HCT116 (cell line): ENCODE measurements at regions not wholly inside any gene's neighbourhood (a gene's known extent, or its start where the extent isn't known, plus 50 kb on each side); places are given as distances from the start of the nearest gene placed in this dataset.
"Not testable (repeated sequence)": the region's sequence is repeated elsewhere in the genome, so short reads cannot be mapped to it uniquely, and the experiment has no call there.

Experiments used
- ATAC-seq: fragments of 200-7000 bp; cut with Tn5 transposase; 2 replicates; pipeline ENCODE4 v1.9.1; 2020; ENCODE audit warnings: mild to moderate bottlenecking, moderate library complexity
- BruUV-seq: library from RNA; stranded (reverse); fragments of 400-500 nt; replicated peaks from 2 replicates; lab custom pipeline; 2021; lab: Mats Ljungman, UMichigan
- CTCF ChIA-PET: fragments of 300-600 bp; sonication (Branson Sonifier 250); formaldehyde crosslinking; loops from one replicate; lab custom pipeline; 2021; ENCODE audit warnings: antibody characterized with exemption; lab: Charles Lee
- POLR2A ChIA-PET: fragments of 300-600, 350-600 bp; sonication (Branson Sonifier 250); formaldehyde crosslinking; loops from one replicate; lab custom pipeline; 2021; ENCODE audit warnings: antibody characterized with exemption; lab: Charles Lee
- RAD21 ChIA-PET, 2 experiments: fragments of 300-600 bp; sonication (Branson Sonifier 250); formaldehyde crosslinking; loops; one replicate each; lab custom pipeline; 2023; ENCODE audit warnings: low total read pairs in 2 of 2; ENCODE audit not compliant: uncharacterized antibody in 2 of 2, unreplicated experiment in 2 of 2, low non-redundant PET in 1 of 2; lab: Charles Lee
- DNase-seq: peaks from one replicate; pipeline ENCODE4 v3.0.0-alpha.2; 2010; ENCODE audit warnings: low read depth, low spot score
- H2AFZ ChIP-seq: fragments of 200-600 bp; shearing (Covaris generic), sonication (generic); 2 replicates; pipeline ENCODE4 v1.6.1; 2017; ENCODE audit warnings: low read depth, mixed run types, mixed read lengths, antibody characterized with exemption, low read length; ENCODE audit not compliant: poor library complexity, severe bottlenecking
- H3K27ac ChIP-seq: 2 replicates; pipeline ENCODE4 v1.5.1; 2012; ENCODE audit warnings: low read depth, low read length
- H3K27me3 ChIP-seq: fragments of 200-600 bp; sonication (generic); 2 replicates; pipeline ENCODE4 v1.6.1; 2016; ENCODE audit warnings: mixed run types, low read length, mixed read lengths; ENCODE audit not compliant: insufficient read depth
- H3K36me3 ChIP-seq, 2 experiments: fragments of 200-500 bp in 1 of 2; fragments of 200-600 bp in 1 of 2; sonication (Bioruptor generic) in 1 of 2; sonication (generic) in 1 of 2; 2 replicates each; pipeline versions ENCODE4 v1.5.1 to v1.6.1; 2014 to 2016; ENCODE audit warnings: low read length in 2 of 2, inconsistent platforms in 1 of 2, mixed read lengths in 1 of 2, mixed run types in 1 of 2; ENCODE audit not compliant: insufficient read depth in 2 of 2, control insufficient read depth in 1 of 2
- H3K4me1 ChIP-seq, 2 experiments: fragments of 200-600 bp in 1 of 2; sonication (generic) in 1 of 2; 2 replicates each; pipeline versions ENCODE4 v1.5.1 to v1.6.1; 2012 to 2017; ENCODE audit warnings: low read length in 2 of 2, inconsistent platforms in 1 of 2, mild to moderate bottlenecking in 1 of 2, mixed read lengths in 1 of 2, mixed run types in 1 of 2, moderate library complexity in 1 of 2; ENCODE audit not compliant: insufficient read depth in 2 of 2, control insufficient read depth in 1 of 2
- H3K4me2 ChIP-seq: fragments of 200-600 bp; sonication (generic); 2 replicates; pipeline ENCODE4 v1.6.1; 2017; ENCODE audit warnings: mixed run types, low read length, mixed read lengths
- H3K4me3 ChIP-seq, 2 experiments: fragments of 200-600 bp in 1 of 2; sonication (generic) in 1 of 2; replicated peaks in 1 of 2; 2 replicates each; pipeline ENCODE4 v1.5.1; 2011 to 2016; ENCODE audit warnings: low read length in 2 of 2, control low read depth in 1 of 2, low read depth in 1 of 2, mild to moderate bottlenecking in 1 of 2, mixed read lengths in 1 of 2, mixed run types in 1 of 2
- H3K79me2 ChIP-seq: fragments of 200-600 bp; sonication (generic); 2 replicates; pipeline ENCODE4 v1.6.1; 2017; ENCODE audit warnings: mild to moderate bottlenecking, mixed run types, low read length, moderate library complexity, mixed read lengths; ENCODE audit not compliant: insufficient read depth
- H3K9ac ChIP-seq: fragments of 200-600 bp; sonication (generic); 2 replicates; pipeline ENCODE4 v1.6.1; 2016; ENCODE audit warnings: low read length, mixed read lengths
- H3K9me2 ChIP-seq: fragments of 200-600 bp; sonication (generic), shearing (Covaris generic); 2 replicates; pipeline ENCODE4 v1.6.1; 2017; ENCODE audit warnings: mixed run types, mild to moderate bottlenecking, moderate library complexity; ENCODE audit not compliant: insufficient read depth
- H3K9me3 ChIP-seq, 2 experiments: fragments of 200-500 bp in 1 of 2; fragments of 200-600 bp in 1 of 2; sonication (Bioruptor generic) in 1 of 2; sonication (generic) in 1 of 2; 2 replicates each; pipeline ENCODE4 v1.6.1; 2014 to 2017; ENCODE audit warnings: low read length in 2 of 2, mixed read lengths in 2 of 2, inconsistent platforms in 1 of 2, low read depth in 1 of 2, mild to moderate bottlenecking in 1 of 2, mixed run types in 1 of 2, moderate library complexity in 1 of 2; ENCODE audit not compliant: control insufficient read depth in 1 of 2, insufficient read depth in 1 of 2
- H4K20me1 ChIP-seq: fragments of 200-600 bp; sonication (generic), shearing (Covaris generic); 2 replicates; pipeline ENCODE4 v1.6.1; 2017; ENCODE audit warnings: mixed run types, mild to moderate bottlenecking, moderate library complexity; ENCODE audit not compliant: insufficient read depth
- CBX3 ChIP-seq: IDR thresholded peaks from 2 replicates; pipeline ENCODE4 v1.6.1; 2012; ENCODE audit warnings: low read depth
- CEBPB ChIP-seq: IDR thresholded peaks from 2 replicates; pipeline ENCODE4 v1.6.1; 2012; ENCODE audit warnings: low read depth
- EGR1 ChIP-seq: IDR thresholded peaks from 2 replicates; pipeline ENCODE4 v1.6.1; 2012; ENCODE audit warnings: low read depth
- ELF1 ChIP-seq: IDR thresholded peaks from 2 replicates; pipeline ENCODE4 v1.6.1; 2012; ENCODE audit warnings: low read depth, borderline replicate concordance
- EZH2 ChIP-seq: fragments of 200-600 bp; sonication (generic); IDR thresholded peaks from 2 replicates; pipeline ENCODE4 v1.6.1; 2017; ENCODE audit warnings: antibody characterized with exemption, mixed run types
- FOSL1 ChIP-seq: IDR thresholded peaks from 2 replicates; pipeline ENCODE4 v1.6.1; 2012; ENCODE audit warnings: low read depth
- JUND ChIP-seq: IDR thresholded peaks from 2 replicates; pipeline ENCODE4 v1.6.1; 2012
- POLR2A ChIP-seq: IDR thresholded peaks from 2 replicates; pipeline ENCODE4 v1.7.0; 2011; ENCODE audit warnings: borderline replicate concordance; ENCODE audit not compliant: insufficient read depth, insufficient read length; ENCODE audit errors: extremely low read depth
- YY1 ChIP-seq: IDR thresholded peaks from 2 replicates; pipeline ENCODE4 v1.6.1; 2011; ENCODE audit warnings: low read length, low read depth, moderate library complexity, mild to moderate bottlenecking; ENCODE audit not compliant: insufficient replicate concordance; ENCODE audit errors: extremely low read depth
- ZNF274 ChIP-seq: fragments of 200-500 bp; sonication (Bioruptor generic); IDR thresholded peaks from 2 replicates; pipeline ENCODE4 v1.6.1; 2014; ENCODE audit warnings: mild to moderate bottlenecking, low read depth, low read length, inconsistent platforms
- intact Hi-C: fragments of 100-400 bp; cut with micrococcal nuclease; formaldehyde crosslinking; loops from 2 replicates; pipeline ENCODE4 v1.10.0; 2022
- TF ChIP-seq, protein P1 (sequence below): IDR thresholded peaks from 2 replicates; pipeline ENCODE4 v1.6.1; 2012
- TF ChIP-seq, protein P2 (sequence below): IDR thresholded peaks from 2 replicates; pipeline ENCODE4 v1.6.1; 2011; ENCODE audit warnings: mild to moderate bottlenecking, low read length, moderate library complexity; ENCODE audit not compliant: insufficient replicate concordance; ENCODE audit errors: extremely low read depth
- TF ChIP-seq, protein P3 (sequence below): IDR thresholded peaks from 2 replicates; pipeline ENCODE4 v1.6.1; 2012; ENCODE audit warnings: low read depth

- TF ChIP-seq ZNF274 (no peak), CEBPB (no peak), JUND (no peak), FOSL1 (no peak)
- TF ChIP-seq, protein P1, sequence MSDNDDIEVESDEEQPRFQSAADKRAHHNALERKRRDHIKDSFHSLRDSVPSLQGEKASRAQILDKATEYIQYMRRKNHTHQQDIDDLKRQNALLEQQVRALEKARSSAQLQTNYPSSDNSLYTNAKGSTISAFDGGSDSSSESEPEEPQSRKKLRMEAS, result no peak
Measured at GRCh38 chr16:59826767-59827166, 1092.7 kb upstream of the GOT2 start (continued).

DNA sequence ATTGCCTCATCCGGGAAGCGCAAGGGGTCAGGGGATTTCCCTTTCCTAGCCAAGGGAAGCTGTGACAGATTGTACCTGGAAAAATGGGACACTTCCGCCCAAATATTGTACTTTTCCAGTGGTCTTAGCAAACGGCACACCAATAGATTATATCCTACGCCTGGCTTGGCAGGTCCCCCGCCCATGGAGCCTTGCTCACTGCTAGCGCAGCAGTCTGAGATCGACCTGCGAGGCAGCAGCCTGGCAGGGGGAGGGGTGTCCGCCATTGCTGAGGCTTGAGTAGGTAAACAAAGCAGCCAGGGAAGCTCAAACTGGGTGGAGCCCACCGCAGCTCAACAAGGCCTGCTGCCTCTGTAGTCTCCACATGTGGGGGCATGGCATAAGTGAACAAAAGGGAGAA, 1075.4 kb upstream of the GOT2 start:
- H3K9me2 ChIP-seq, H3K4me1 ChIP-seq, H3K4me3 ChIP-seq, H3K4me2 ChIP-seq, H3K27ac ChIP-seq, RAD21 ChIA-PET, H3K79me2 ChIP-seq, POLR2A ChIA-PET, ATAC-seq, H3K36me3 ChIP-seq, DNase-seq, H3K9ac ChIP-seq, intact Hi-C loops, BruUV-seq, H3K27me3 ChIP-seq, H2AFZ ChIP-seq, H4K20me1 ChIP-seq, CTCF ChIA-PET: not testable (repeated sequence)
- peaks cover 0 to 12% of the 10 kb centered on the region in 2 experiments; a peak in 3 of 4 replicates for H3K9me3 ChIP-seq

DNA sequence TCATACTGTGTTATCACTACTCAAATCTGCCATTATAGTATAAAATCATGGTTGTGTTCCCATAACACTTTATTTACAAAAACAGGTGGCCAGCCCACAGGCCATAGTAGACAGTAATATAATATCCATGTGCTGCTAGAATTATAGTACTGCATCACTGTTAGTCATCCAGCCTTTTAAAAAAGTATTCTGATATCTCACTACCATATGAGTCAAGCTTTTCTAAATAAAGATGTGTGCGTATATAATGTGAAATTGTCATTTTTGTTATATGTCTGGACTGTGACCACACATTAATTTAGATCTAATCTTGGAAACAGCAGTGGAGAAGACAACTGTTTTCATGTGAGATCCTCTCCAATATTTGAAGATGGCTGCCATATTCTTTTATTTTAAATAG, 1049.1 kb upstream of the GOT2 start:
- POLR2A ChIA-PET, result no interaction called here
- RAD21 ChIA-PET, result no interaction called here
- Histone ChIP-seq H3K4me1 (no peaks in the 10 kb centered on the region), H3K4me3 (no peak overlapping the region), H3K9ac (no peak overlapping the region), H3K27me3 (no peaks in the 10 kb centered on the region), H4K20me1 (no peaks in the 10 kb centered on the region), H3K9me3 (peaks cover 3 to 14% of the 10 kb centered on the region in 2 experiments; a peak in 2 of 4 replicates), H3K9me2 (no peaks in the 10 kb centered on the region), H3K79me2 (no peaks in the 10 kb centered on the region), H3K4me2 (no peak overlapping the region), H3K27ac (no peak overlapping the region), H3K36me3 (no peaks in the 10 kb centered on the region), H2AFZ (no peak overlapping the region)
- TF ChIP-seq, protein P2, sequence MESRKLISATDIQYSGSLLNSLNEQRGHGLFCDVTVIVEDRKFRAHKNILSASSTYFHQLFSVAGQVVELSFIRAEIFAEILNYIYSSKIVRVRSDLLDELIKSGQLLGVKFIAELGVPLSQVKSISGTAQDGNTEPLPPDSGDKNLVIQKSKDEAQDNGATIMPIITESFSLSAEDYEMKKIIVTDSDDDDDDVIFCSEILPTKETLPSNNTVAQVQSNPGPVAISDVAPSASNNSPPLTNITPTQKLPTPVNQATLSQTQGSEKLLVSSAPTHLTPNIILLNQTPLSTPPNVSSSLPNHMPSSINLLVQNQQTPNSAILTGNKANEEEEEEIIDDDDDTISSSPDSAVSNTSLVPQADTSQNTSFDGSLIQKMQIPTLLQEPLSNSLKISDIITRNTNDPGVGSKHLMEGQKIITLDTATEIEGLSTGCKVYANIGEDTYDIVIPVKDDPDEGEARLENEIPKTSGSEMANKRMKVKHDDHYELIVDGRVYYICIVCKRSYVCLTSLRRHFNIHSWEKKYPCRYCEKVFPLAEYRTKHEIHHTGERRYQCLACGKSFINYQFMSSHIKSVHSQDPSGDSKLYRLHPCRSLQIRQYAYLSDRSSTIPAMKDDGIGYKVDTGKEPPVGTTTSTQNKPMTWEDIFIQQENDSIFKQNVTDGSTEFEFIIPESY, result no peak
- no peak for TF ChIP-seq EZH2
- TF ChIP-seq YY1, result no peak
- no peak for TF ChIP-seq JUND
- no peak for TF ChIP-seq EGR1
- no peak for TF ChIP-seq POLR2A
- TF ChIP-seq, protein P3, sequence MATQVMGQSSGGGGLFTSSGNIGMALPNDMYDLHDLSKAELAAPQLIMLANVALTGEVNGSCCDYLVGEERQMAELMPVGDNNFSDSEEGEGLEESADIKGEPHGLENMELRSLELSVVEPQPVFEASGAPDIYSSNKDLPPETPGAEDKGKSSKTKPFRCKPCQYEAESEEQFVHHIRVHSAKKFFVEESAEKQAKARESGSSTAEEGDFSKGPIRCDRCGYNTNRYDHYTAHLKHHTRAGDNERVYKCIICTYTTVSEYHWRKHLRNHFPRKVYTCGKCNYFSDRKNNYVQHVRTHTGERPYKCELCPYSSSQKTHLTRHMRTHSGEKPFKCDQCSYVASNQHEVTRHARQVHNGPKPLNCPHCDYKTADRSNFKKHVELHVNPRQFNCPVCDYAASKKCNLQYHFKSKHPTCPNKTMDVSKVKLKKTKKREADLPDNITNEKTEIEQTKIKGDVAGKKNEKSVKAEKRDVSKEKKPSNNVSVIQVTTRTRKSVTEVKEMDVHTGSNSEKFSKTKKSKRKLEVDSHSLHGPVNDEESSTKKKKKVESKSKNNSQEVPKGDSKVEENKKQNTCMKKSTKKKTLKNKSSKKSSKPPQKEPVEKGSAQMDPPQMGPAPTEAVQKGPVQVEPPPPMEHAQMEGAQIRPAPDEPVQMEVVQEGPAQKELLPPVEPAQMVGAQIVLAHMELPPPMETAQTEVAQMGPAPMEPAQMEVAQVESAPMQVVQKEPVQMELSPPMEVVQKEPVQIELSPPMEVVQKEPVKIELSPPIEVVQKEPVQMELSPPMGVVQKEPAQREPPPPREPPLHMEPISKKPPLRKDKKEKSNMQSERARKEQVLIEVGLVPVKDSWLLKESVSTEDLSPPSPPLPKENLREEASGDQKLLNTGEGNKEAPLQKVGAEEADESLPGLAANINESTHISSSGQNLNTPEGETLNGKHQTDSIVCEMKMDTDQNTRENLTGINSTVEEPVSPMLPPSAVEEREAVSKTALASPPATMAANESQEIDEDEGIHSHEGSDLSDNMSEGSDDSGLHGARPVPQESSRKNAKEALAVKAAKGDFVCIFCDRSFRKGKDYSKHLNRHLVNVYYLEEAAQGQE, result no peak
- TF ChIP-seq CBX3, result no peak
- TF ChIP-seq, protein P1, result no peak
- no peak for TF ChIP-seq FOSL1
- TF ChIP-seq ELF1, result no peak
- no peak for TF ChIP-seq CEBPB
- CTCF ChIA-PET, result no interaction called here
- ATAC-seq, result no peak
- BruUV-seq, result no TSS peak
- intact Hi-C loops, result no loop called here
- no peak for DNase-seq
